ENCODE measurements at regions not wholly inside any gene's neighbourhood (a gene's known extent, or its start where the extent isn't known, plus 50 kb on each side); places are given as distances from the start of the nearest gene placed in this dataset.
A peak's percentile ranks its signal among the peaks of the same experiment; 100 is the strongest.

DNA sequence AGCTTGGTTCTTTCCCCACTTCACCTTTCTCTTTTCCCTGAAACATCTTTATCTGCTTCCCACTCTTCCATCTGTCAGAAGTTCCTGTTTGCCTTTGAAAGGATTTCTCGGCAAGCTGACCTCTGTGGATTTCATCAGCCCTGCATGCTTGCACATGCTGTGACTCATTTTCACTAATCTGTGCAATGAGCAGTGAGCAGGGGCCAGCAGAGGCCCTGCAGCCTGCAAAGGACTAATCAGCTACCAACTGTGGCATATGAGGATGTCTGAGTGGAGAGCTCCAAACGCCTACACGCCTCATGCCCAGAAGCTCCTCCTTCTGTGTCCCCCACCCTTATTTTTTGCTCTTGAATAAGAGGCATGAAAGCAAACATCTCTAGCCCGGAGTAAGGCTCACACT lies 333.0 kb upstream of the SEMA6D start:
- Histone ChIP-seq H3K27me3 (no peaks in the 10 kb centered on the region), H3K27ac (no peak overlapping the region), H3K9me3 (no peaks in the 10 kb centered on the region), H3K4me1 (no peaks in the 10 kb centered on the region), H3K36me3 (no peaks in the 10 kb centered on the region), H3K4me3 (no peak overlapping the region)
- DNase-seq: peak in 1 of 2 donors; percentile 20
- intact Hi-C loops (cut with DNase I; ENCODE audit: low total_unique reads): no loop called here
- TF ChIP-seq POLR2A (IDR thresholded peaks at IDR 0.05): no peak

DNA sequence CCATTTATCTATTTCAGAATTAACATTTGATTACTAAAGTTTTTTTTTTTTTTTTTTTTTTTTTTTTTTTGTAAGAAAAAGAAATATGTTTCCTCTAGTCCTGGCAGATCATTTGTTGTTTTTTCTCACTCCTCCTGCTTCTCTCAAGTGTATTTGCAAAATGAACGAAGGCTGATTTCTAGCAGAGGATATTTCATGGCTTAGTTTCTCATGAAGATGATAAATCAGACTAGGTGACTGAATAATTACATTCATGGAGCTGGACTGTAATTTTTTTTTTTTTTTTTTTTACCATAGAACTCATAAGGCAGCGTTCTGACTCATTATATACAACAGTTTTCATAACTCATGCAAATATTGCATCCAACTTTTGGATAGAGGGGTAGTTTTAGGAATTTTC lies 332.5 kb upstream of the SEMA6D start:
- H3K27me3 ChIP-seq: no peaks in the 10 kb centered on the region
- H3K27ac ChIP-seq: no peak overlapping the region
- H3K4me1 ChIP-seq: no peaks in the 10 kb centered on the region
- H3K4me3 ChIP-seq: no peak overlapping the region
- DNase-seq: no peak
- no peaks in the 10 kb centered on the region for H3K36me3 ChIP-seq
- H3K9me3 ChIP-seq: no peaks in the 10 kb centered on the region
- intact Hi-C loops (cut with DNase I; ENCODE audit: low total_unique reads): no loop called here
- TF ChIP-seq POLR2A (IDR thresholded peaks at IDR 0.05): no peak
- TF ChIP-seq, protein P1, sequence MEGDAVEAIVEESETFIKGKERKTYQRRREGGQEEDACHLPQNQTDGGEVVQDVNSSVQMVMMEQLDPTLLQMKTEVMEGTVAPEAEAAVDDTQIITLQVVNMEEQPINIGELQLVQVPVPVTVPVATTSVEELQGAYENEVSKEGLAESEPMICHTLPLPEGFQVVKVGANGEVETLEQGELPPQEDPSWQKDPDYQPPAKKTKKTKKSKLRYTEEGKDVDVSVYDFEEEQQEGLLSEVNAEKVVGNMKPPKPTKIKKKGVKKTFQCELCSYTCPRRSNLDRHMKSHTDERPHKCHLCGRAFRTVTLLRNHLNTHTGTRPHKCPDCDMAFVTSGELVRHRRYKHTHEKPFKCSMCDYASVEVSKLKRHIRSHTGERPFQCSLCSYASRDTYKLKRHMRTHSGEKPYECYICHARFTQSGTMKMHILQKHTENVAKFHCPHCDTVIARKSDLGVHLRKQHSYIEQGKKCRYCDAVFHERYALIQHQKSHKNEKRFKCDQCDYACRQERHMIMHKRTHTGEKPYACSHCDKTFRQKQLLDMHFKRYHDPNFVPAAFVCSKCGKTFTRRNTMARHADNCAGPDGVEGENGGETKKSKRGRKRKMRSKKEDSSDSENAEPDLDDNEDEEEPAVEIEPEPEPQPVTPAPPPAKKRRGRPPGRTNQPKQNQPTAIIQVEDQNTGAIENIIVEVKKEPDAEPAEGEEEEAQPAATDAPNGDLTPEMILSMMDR (IDR thresholded peaks at IDR 0.05): no peak

DNA sequence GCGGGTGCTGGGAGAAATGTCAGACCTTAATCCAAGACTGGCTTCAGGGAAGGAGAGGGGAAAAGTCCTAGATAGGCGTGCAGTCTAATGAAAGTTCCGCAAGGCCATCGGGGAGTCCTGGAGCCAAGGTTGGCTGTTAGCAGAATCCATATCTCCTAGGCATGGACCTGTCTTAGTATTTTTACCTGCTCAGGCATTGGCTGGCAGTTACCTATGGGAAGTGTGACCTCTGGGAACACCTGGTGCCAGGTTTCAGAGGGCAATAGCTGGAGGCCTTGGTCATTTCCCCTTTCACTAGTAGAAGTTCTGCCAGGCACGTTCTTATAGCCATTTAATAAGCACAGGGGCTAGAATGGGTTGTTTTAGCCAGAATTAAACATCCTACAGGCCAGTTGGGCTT lies 330.8 kb upstream of the SEMA6D start:
- Histone ChIP-seq H3K4me3 (no peak overlapping the region), H3K27ac (no peak overlapping the region), H3K9me3 (no peaks in the 10 kb centered on the region), H3K36me3 (no peaks in the 10 kb centered on the region), H3K4me1 (no peaks in the 10 kb centered on the region), H3K27me3 (no peaks in the 10 kb centered on the region)
- TF ChIP-seq, protein P1 (IDR thresholded peaks at IDR 0.05): no peak
- TF ChIP-seq POLR2A (IDR thresholded peaks at IDR 0.05): no peak
- DNase-seq: no peak
- intact Hi-C loops (cut with DNase I; ENCODE audit: low total_unique reads): no loop called here

DNA sequence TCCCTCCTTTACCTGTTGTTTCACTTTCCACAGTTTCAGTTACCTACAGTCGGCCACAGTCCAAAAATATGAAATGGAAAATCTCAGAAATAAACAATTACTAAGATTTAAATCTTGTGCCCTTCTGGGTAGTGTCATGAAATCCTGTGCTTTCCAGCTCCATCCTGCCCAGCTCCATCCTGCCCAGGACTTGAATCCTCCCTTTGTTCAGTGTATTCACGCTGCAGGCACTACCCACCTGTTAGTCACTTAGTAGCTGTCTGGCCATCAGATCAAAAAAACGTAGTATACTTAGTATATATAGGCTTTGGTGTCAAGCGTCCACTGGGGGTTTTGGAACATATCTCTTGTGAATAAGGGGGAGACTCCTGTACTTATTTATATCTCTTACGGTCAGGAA lies 329.0 kb upstream of the SEMA6D start:
- intact Hi-C loops (cut with DNase I; ENCODE audit: low total_unique reads): no loop called here
- no peak for TF ChIP-seq POLR2A (IDR thresholded peaks at IDR 0.05)
- TF ChIP-seq, protein P1 (IDR thresholded peaks at IDR 0.05): no peak
- Histone ChIP-seq H3K9me3 (no peaks in the 10 kb centered on the region), H3K4me1 (no peaks in the 10 kb centered on the region), H3K27me3 (no peaks in the 10 kb centered on the region), H3K27ac (no peak overlapping the region), H3K36me3 (no peaks in the 10 kb centered on the region), H3K4me3 (no peak overlapping the region)
- no peak for DNase-seq

DNA sequence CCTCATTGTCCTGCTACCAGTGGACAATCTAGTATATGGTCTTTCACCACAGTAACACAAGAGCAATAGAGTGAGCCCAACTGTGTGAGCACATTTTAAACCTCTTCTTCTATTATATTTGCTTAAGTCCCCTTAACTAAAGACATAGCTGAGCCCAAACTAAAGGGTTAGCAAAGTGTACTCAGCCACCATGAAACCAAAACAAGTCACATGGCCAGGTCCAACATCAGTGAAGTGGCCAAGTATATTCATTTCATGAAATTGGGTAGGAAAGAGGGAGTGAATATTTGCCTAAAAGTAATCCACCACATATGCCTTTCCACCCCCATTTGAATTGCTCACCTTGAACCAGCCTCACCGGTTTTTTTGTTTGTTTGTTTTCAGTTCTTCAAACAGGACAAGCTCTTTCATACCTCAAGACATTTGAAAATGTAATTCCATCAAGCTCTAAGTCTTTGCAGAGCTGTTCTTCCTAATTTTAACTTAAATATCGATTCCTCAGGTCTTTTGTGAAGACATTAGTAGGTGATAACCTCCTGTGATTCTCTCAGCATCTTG lies 327.0 kb upstream of the SEMA6D start:
- no peaks in the 10 kb centered on the region for H3K27me3 ChIP-seq
- intact Hi-C loops (cut with DNase I; ENCODE audit: low total_unique reads): no loop called here
- H3K27ac ChIP-seq: no peak overlapping the region
- H3K4me3 ChIP-seq: no peak overlapping the region
- H3K9me3 ChIP-seq: no peaks in the 10 kb centered on the region
- no peaks in the 10 kb centered on the region for H3K4me1 ChIP-seq
- DNase-seq: no peak
- no peaks in the 10 kb centered on the region for H3K36me3 ChIP-seq
- TF ChIP-seq, protein P1 (IDR thresholded peaks at IDR 0.05): no peak
- no peak for TF ChIP-seq POLR2A (IDR thresholded peaks at IDR 0.05)

DNA sequence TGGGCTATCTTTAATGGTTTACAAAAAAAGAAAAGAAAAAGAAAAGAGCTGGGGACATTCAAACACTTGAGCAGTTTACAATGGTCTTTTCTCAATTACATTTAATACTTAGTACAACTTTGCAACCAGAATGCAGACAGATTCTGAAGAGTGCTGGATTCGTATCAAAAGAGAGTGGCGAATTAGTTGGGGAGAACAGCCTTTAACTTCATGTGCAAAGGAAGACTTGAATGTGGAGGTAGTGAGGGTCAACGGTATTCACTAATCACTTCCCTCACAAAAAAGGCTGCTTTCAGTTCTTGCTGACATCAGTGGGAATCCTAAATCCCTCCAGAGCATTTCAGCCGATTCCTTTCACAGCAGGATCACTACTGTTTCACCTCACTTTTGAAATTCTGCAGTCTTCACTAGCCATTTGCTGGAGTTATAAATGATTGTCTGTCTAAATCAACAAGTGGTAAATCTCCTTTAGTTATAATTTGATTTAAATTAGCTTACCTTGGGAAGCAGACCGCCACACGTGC lies 323.0 kb upstream of the SEMA6D start:
- Histone ChIP-seq H3K4me1 (no peaks in the 10 kb centered on the region), H3K27ac (no peak overlapping the region), H3K9me3 (no peaks in the 10 kb centered on the region), H3K36me3 (no peaks in the 10 kb centered on the region), H3K27me3 (no peaks in the 10 kb centered on the region), H3K4me3 (no peak overlapping the region)
- no peak for TF ChIP-seq POLR2A (IDR thresholded peaks at IDR 0.05)
- TF ChIP-seq, protein P1 (IDR thresholded peaks at IDR 0.05): no peak
- intact Hi-C loops (cut with DNase I; ENCODE audit: low total_unique reads): no loop called here
- no peak for DNase-seq

All from uterus (tissue), 3 donors.